SH-SY5Y (cell line): ENCODE measurements at regions not wholly inside any gene's neighbourhood (a gene's known extent, or its start where the extent isn't known, plus 50 kb on each side); places are given as distances from the start of the nearest gene placed in this dataset.

ENCODE experiments used
- GATA2 ChIP-seq: IDR thresholded peaks from 2 replicates; pipeline ENCODE4 v1.6.1; 2011; ENCODE audit warnings: mild to moderate bottlenecking, low read depth, low read length
- GATA3 ChIP-seq: IDR thresholded peaks from 2 replicates; pipeline ENCODE4 v1.6.1; 2011; ENCODE audit warnings: low read depth, mild to moderate bottlenecking, low read length, moderate library complexity

GRCh38 chr3:181134873-181135272 lies 145.3 kb upstream of the DNAJC19 start:
- TF ChIP-seq GATA3: no peak
- no peak for TF ChIP-seq GATA2
